SJSA1 (cell line): ENCODE measurements at regions not wholly inside any gene's neighbourhood (a gene's known extent, or its start where the extent isn't known, plus 50 kb on each side); places are given as distances from the start of the nearest gene placed in this dataset.

Source experiments
- DNase-seq, 2 experiments: peaks; one replicate each; pipeline ENCODE4 v3.0.0-alpha.2; 2015 to 2020; ENCODE audit warnings: low spot score in 2 of 2, low read depth in 1 of 2
- H3K27ac ChIP-seq: fragments of 250-450 bp; sonication (Bioruptor Pico); 2 replicates; pipeline ENCODE4 v1.5.1; 2020; ENCODE audit warnings: mild to moderate bottlenecking, moderate library complexity
- H3K27me3 ChIP-seq: fragments of 250-450 bp; sonication (Bioruptor Pico); replicated peaks from 2 replicates; pipeline ENCODE4 v1.5.1; 2020; ENCODE audit warnings: mild to moderate bottlenecking, moderate library complexity
- H3K36me3 ChIP-seq: fragments of 250-450 bp; sonication (Bioruptor Pico); 2 replicates; pipeline ENCODE4 v1.5.1; 2020; ENCODE audit warnings: mild to moderate bottlenecking
- H3K4me1 ChIP-seq: fragments of 250-450 bp; sonication (Bioruptor Pico); replicated peaks from 2 replicates; pipeline ENCODE4 v1.6.1; 2021; ENCODE audit warnings: mild to moderate bottlenecking
- H3K4me3 ChIP-seq: fragments of 250-450 bp; sonication (Bioruptor Pico); 2 replicates; pipeline ENCODE4 v1.5.1; 2020; ENCODE audit warnings: mild to moderate bottlenecking
- H3K9me3 ChIP-seq: fragments of 250-450 bp; sonication (Bioruptor Pico); replicated peaks from 2 replicates; pipeline ENCODE4 v1.5.1; 2020; ENCODE audit warnings: mild to moderate bottlenecking

DNA sequence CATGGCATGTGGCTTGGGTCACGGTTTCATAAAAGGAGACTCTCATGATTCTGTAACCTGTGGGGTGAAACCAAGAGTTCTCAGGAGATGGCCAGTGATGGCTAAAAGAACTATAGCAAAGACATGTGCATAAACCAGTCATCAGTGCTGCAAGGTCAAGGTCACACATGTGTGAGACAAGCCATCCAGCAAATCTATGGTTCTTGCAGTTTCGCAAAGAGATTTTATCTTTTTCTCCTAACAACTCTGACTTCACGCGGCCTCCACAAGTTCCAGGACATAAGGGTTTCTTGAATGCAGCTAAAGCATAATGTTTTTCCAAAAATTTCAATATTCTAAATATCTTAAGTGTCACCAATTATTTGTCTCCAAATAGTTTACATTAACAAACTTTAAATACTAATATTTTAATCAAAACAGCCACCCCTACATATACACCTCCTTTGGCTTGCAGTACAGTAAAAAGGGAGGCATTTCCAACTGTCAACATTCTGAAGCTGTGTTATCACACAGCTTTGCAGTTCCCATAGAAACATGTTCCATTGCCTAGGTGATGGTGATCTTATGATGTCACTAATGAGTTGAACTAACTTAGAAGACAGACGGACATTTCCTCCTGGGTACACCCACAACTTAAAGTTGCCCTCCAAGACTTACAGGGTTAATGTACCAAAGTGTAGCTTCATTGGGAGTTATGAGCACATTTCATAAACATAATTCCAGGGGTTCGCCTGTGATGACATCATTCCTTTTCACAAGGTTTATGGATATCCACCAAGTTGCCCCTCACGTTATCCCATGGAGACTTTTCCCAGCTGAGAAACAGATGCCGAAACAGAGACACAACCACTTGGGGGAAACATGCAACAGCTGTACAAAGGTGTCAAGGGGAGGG is 250.9 kb upstream of the PDE10A start:
- Histone ChIP-seq H3K27me3 (no peaks in the 10 kb centered on the region), H3K36me3 (no peaks in the 10 kb centered on the region), H3K4me3 (no peak overlapping the region), H3K4me1 (peaks cover 14% of the 10 kb centered on the region), H3K27ac (no peak overlapping the region), H3K9me3 (no peaks in the 10 kb centered on the region)
- no peak for DNase-seq

- Histone ChIP-seq H3K4me3 (no peak overlapping the region), H3K36me3 (no peaks in the 10 kb centered on the region), H3K27me3 (no peaks in the 10 kb centered on the region), H3K9me3 (no peaks in the 10 kb centered on the region), H3K4me1 (peaks cover 14% of the 10 kb centered on the region), H3K27ac (no peak overlapping the region; the same call in 1 of the 2 replicates)
- DNase-seq = peak; percentile 52 to 56
These were observed 247.3 kb upstream of the PDE10A start for GRCh38 chr6:165910184-165910966.

GRCh38 chr6:165906736-165907135 is 243.7 kb upstream of the PDE10A start:
- peaks cover 7% of the 10 kb centered on the region for H3K27me3 ChIP-seq
- no peak for DNase-seq
- no peak overlapping the region for H3K27ac ChIP-seq
- no peaks in the 10 kb centered on the region for H3K36me3 ChIP-seq
- no peaks in the 10 kb centered on the region for H3K9me3 ChIP-seq
- H3K4me3 ChIP-seq = no peak overlapping the region
- peaks cover 14% of the 10 kb centered on the region for H3K4me1 ChIP-seq

- peaks cover 7% of the 10 kb centered on the region for H3K27me3 ChIP-seq
- no peak overlapping the region for H3K27ac ChIP-seq
- H3K4me3 ChIP-seq = no peak overlapping the region
- DNase-seq = no peak
- H3K9me3 ChIP-seq = no peaks in the 10 kb centered on the region
- H3K36me3 ChIP-seq = no peaks in the 10 kb centered on the region
- peaks cover 9% of the 10 kb centered on the region for H3K4me1 ChIP-seq
These were observed 242.7 kb upstream of the PDE10A start for GRCh38 chr6:165905744-165906143.

DNA sequence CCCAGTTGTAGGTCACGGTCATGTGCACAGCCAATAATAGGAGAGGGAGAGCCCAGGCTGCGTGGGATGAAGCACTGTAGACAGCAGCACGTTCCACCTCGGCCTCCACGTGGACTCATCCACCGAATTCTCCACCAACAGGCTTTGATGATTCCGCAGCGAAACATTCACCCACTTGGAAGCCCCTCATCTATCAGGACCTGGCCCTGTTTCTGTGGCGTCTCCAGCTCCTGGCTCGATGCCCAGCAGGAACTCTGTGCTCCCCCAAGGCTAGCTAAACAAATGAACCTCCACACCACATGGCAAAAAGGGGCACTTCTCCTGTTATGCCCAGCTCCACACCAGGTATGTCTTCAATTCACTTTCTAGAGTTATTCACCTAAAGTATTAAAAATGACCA is 237.9 kb upstream of the PDE10A start:
- no peak overlapping the region for H3K27ac ChIP-seq
- no peaks in the 10 kb centered on the region for H3K9me3 ChIP-seq
- DNase-seq = no peak
- no peaks in the 10 kb centered on the region for H3K4me1 ChIP-seq
- peaks cover 7% of the 10 kb centered on the region for H3K27me3 ChIP-seq
- no peaks in the 10 kb centered on the region for H3K36me3 ChIP-seq
- H3K4me3 ChIP-seq = no peak overlapping the region

DNA sequence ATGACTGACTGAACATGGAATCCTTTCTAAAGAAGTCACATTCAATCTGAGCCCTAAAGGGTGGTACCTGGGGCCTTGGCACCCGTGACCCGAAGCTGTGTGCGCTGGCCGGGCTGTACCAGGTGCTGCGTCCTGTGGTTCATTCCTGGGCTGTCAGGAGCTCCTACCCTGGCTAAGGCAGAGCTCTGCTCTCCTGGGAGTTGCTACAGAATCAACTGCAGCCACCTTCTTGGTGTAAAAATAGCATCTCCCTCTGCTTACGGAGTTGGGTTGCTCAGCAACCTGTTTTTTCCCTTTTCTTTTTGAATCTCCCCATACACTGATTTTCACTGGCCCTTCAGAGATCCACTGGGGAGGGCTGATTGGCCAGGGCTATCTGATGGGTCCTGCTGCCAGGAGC is 236.6 kb upstream of the PDE10A start:
- Histone ChIP-seq H3K36me3 (no peaks in the 10 kb centered on the region), H3K4me3 (no peak overlapping the region), H3K27me3 (peaks cover 2% of the 10 kb centered on the region), H3K27ac (no peak overlapping the region), H3K9me3 (no peaks in the 10 kb centered on the region), H3K4me1 (no peaks in the 10 kb centered on the region)
- DNase-seq = no peak

DNA sequence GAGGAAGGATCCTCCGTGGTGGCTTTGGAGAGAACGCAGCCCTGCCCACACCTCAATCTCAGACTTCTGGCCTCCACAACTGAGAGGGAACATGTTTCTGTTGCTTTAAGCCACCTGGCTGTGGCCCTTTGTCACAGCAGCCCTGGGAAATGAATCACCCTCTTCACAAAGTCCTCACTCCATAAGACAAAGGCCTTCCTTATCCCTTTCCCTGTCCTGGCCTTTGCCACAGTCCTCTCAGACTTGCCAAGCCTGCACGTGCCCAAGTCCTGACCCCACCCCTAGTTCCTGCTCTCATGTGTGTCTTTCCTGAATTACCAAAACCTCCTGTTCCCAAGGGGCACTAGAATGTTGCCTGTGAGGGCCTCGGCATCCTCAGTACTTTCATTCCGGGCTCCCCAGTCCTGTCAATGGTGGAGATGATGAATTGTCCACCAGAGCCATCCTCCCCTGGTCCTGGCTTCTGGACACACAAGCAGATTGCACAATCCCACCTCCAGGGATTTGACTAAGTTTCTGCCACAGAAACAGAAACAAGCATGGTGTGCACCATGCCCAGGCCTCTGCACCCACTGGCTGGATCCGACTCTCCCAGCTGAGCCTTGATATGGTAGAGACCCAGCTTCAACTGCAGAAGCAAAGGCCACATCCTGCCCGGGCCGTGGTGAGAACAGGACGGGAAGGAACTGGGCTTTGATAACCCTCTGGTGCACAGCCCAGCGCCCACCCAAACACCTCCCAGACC is 232.6 kb upstream of the PDE10A start:
- Histone ChIP-seq H3K36me3 (no peaks in the 10 kb centered on the region), H3K4me1 (no peaks in the 10 kb centered on the region), H3K9me3 (no peaks in the 10 kb centered on the region), H3K27ac (no peak overlapping the region), H3K27me3 (no peaks in the 10 kb centered on the region), H3K4me3 (no peak overlapping the region)
- no peak for DNase-seq

GRCh38 chr6:165894171-165894825 is 231.3 kb upstream of the PDE10A start:
- no peak overlapping the region for H3K4me3 ChIP-seq
- DNase-seq = no peak
- H3K36me3 ChIP-seq = no peaks in the 10 kb centered on the region
- no peaks in the 10 kb centered on the region for H3K4me1 ChIP-seq
- H3K9me3 ChIP-seq = no peaks in the 10 kb centered on the region
- no peaks in the 10 kb centered on the region for H3K27me3 ChIP-seq
- no peak overlapping the region for H3K27ac ChIP-seq

DNA sequence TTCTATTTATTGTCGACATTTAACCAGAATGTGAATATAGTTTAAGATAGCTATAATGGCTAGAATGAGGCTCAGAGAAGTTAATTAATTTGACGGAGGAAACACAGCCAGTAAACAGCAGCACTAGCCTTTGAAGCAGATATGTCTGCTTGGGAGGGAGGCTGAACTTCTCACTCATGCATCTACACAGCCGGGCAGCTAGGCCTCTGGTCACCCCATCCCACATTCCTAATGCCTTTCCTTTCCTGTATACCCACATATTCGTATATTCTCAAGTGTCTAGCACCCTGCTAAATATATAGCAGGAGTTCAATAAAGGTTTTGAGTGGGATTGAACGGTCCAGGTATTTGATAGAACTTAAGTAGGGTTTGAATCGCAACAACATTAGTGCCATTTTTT is 230.4 kb upstream of the PDE10A start:
- Histone ChIP-seq H3K4me3 (no peak overlapping the region), H3K27ac (no peak overlapping the region), H3K36me3 (no peaks in the 10 kb centered on the region), H3K4me1 (no peaks in the 10 kb centered on the region), H3K27me3 (no peaks in the 10 kb centered on the region), H3K9me3 (no peaks in the 10 kb centered on the region)
- no peak for DNase-seq

DNA sequence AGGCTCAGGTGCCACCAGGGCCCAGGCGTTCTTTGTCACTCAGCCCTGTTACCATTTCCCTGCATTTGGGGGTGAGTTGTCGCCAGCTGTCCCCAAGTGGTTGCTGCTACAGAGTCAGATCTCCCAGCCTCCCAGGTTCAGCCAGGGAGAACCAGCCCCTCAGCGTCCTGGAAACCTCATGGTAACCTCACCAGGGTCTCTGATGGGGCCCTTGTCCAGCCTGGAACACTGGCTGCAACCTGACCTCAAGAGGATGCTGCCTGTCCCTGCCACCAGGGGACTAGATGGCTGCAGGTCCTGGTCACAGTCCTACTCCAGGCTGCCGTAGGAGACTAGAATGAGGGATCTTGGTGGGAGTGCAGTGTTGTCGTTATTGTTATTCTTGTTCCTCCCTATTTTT is 228.3 kb upstream of the PDE10A start:
- no peak overlapping the region for H3K4me3 ChIP-seq
- no peaks in the 10 kb centered on the region for H3K36me3 ChIP-seq
- DNase-seq = no peak
- H3K27ac ChIP-seq = no peak overlapping the region
- no peaks in the 10 kb centered on the region for H3K27me3 ChIP-seq
- no peaks in the 10 kb centered on the region for H3K9me3 ChIP-seq
- H3K4me1 ChIP-seq = no peaks in the 10 kb centered on the region

- no peak for DNase-seq
These were observed 227.3 kb upstream of the PDE10A start for GRCh38 chr6:165890404-165890735.

DNA sequence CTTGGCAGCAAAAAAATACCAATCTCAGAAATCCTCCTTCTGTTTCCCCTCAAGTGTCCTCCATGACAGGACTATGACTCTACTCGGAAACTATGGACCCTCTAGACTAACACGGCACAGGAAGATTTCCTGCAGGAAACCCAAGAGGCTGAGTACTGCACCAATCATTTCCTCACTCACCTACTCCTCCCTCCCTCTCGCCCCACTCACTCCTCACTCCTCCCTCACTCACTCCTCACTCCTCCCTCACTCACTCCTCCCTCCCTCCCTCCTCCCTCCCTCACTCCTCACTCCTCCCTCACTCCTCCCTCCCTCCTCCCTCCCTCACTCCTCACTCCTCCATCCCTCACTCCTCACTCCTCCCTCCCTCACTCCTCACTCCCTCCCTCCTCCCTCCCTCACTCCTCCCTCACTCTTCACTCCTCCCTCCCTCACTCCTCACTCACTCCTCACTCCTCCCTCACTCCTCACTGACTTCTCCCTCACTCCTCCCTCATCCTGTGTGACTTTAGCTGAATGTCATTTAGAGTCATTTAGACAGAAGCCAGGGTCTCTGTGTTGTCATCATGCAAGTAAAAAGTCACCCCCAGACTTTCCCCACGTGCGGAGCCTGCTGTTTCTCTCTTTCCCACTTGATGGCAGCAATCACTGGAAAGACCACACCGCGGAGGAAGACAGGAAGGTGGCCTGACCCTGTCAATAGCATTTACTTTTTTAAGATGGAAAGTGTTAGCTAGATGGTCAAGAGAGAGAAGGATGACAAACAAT is 226.8 kb upstream of the PDE10A start:
- no peaks in the 10 kb centered on the region for H3K27me3 ChIP-seq
- no peak overlapping the region for H3K27ac ChIP-seq
- peak in 1 of 2 experiments; percentile 35 for DNase-seq
- H3K36me3 ChIP-seq = no peaks in the 10 kb centered on the region
- no peak overlapping the region for H3K4me3 ChIP-seq
- no peaks in the 10 kb centered on the region for H3K4me1 ChIP-seq
- no peaks in the 10 kb centered on the region for H3K9me3 ChIP-seq

More at GRCh38 chr6:165890404-165890735, 227.3 kb upstream of the PDE10A start:
- Histone ChIP-seq H3K4me3 (no peak overlapping the region), H3K27ac (no peak overlapping the region), H3K27me3 (no peaks in the 10 kb centered on the region), H3K9me3 (no peaks in the 10 kb centered on the region), H3K36me3 (no peaks in the 10 kb centered on the region), H3K4me1 (no peaks in the 10 kb centered on the region)

GRCh38 chr6:165886169-165886568 is 223.1 kb upstream of the PDE10A start:
- H3K4me3 ChIP-seq = no peak overlapping the region
- DNase-seq = no peak
- 0 out of 2 replicates have a peak, but pooled peaks cover 4% of the 10 kb centered on the region for H3K4me1 ChIP-seq

More at GRCh38 chr6:165886169-165886568, 223.1 kb upstream of the PDE10A start:
- Histone ChIP-seq H3K9me3 (no peaks in the 10 kb centered on the region), H3K36me3 (no peaks in the 10 kb centered on the region), H3K27me3 (no peaks in the 10 kb centered on the region), H3K27ac (no peak overlapping the region)
